Left ventricle myocardium inferior (tissue), 1 donor: ENCODE measurements at regions not wholly inside any gene's neighbourhood (a gene's known extent, or its start where the extent isn't known, plus 50 kb on each side); places are given as distances from the start of the nearest gene placed in this dataset.

Experiments used
- DNase-seq: peaks from one replicate; pipeline ENCODE4 v3.0.0-alpha.2; 2020
- H3K27ac ChIP-seq: fragments of 200-600 bp; replicated peaks from 2 replicates; pipeline ENCODE4 v1.8.0; 2021
- H3K27me3 ChIP-seq: fragments of 200-600 bp; 2 replicates; pipeline ENCODE4 v1.8.0; 2021; ENCODE audit warnings: low read depth
- H3K36me3 ChIP-seq: fragments of 200-600 bp; 2 replicates; pipeline ENCODE4 v1.8.0; 2021
- H3K4me1 ChIP-seq: fragments of 200-600 bp; 2 replicates; pipeline ENCODE4 v1.8.0; 2021
- H3K4me3 ChIP-seq: fragments of 200-600 bp; 2 replicates; pipeline ENCODE4 v1.8.0; 2021; ENCODE audit warnings: mild to moderate bottlenecking, moderate library complexity
- H3K9me3 ChIP-seq: fragments of 200-600 bp; replicated peaks from 2 replicates; pipeline ENCODE4 v1.8.0; 2021
- CTCF ChIP-seq: fragments of 200-600 bp; IDR thresholded peaks from 2 replicates; pipeline ENCODE4 v1.8.0; 2021; ENCODE audit warnings: antibody characterized with exemption, mild to moderate bottlenecking, borderline replicate concordance
- intact Hi-C: fragments of 100-400 bp; cut with micrococcal nuclease; formaldehyde crosslinking; loops from one replicate; pipeline ENCODE4 v1.11.0; 2022
- donor health status: DM: no; HTN: yes; CAD: no; lungs with severe emphysema.

GRCh38 chr11:106228996-106229395, 151.5 kb downstream of the AASDHPPT start:
- no peak for DNase-seq
- no peak for TF ChIP-seq CTCF
- Histone ChIP-seq H3K4me3 (no peak overlapping the region), H3K36me3 (no peaks in the 10 kb centered on the region), H3K27ac (no peak overlapping the region), H3K4me1 (no peaks in the 10 kb centered on the region), H3K27me3 (no peaks in the 10 kb centered on the region), H3K9me3 (peaks cover 31% of the 10 kb centered on the region)
- intact Hi-C loops: no loop called here

GRCh38 chr11:106231591-106231990, 154.1 kb downstream of the AASDHPPT start:
- TF ChIP-seq CTCF: peak; percentile 20
- no peak for DNase-seq
- intact Hi-C loops: no loop called here
- no peaks in the 10 kb centered on the region for H3K4me1 ChIP-seq
- H3K9me3 ChIP-seq: peaks cover 22% of the 10 kb centered on the region
- no peaks in the 10 kb centered on the region for H3K27me3 ChIP-seq
- H3K4me3 ChIP-seq: no peak overlapping the region
- H3K27ac ChIP-seq: no peak overlapping the region
- H3K36me3 ChIP-seq: no peaks in the 10 kb centered on the region

DNA sequence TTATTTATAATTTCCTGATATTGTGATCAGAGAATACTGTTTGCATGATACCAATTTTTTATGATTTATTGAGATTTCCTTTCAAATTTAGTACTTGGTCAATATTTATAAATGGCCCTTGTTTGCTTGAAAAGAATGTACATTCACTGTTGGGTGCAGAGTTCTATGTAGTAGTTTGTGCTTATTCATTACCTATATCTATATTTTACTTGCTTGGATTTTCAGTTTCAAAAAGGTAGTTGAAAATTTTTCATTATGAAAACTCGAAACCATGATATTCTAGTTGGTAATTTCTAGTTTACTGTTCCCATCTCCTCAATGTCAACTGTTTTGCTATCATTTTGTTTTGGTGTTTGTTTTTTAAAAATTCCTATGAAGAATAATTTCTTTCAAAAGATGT, 155.7 kb downstream of the AASDHPPT start:
- H3K4me1 ChIP-seq: no peaks in the 10 kb centered on the region
- H3K36me3 ChIP-seq: no peaks in the 10 kb centered on the region
- DNase-seq: no peak
- TF ChIP-seq CTCF: no peak
- peaks cover 22% of the 10 kb centered on the region for H3K9me3 ChIP-seq
- no peak overlapping the region for H3K4me3 ChIP-seq
- no peaks in the 10 kb centered on the region for H3K27me3 ChIP-seq
- intact Hi-C loops: no loop called here
- H3K27ac ChIP-seq: no peak overlapping the region

GRCh38 chr11:106234794-106235193, 157.3 kb downstream of the AASDHPPT start:
- no peak overlapping the region for H3K27ac ChIP-seq
- no peaks in the 10 kb centered on the region for H3K4me1 ChIP-seq
- peaks cover 15% of the 10 kb centered on the region for H3K9me3 ChIP-seq
- no peaks in the 10 kb centered on the region for H3K27me3 ChIP-seq
- H3K4me3 ChIP-seq: no peak overlapping the region
- no peak for TF ChIP-seq CTCF
- intact Hi-C loops: no loop called here
- no peaks in the 10 kb centered on the region for H3K36me3 ChIP-seq
- DNase-seq: no peak

GRCh38 chr11:106236295-106236694, 158.8 kb downstream of the AASDHPPT start:
- TF ChIP-seq CTCF: no peak
- H3K4me3 ChIP-seq: no peak overlapping the region
- no peak for DNase-seq
- H3K9me3 ChIP-seq: no peaks in the 10 kb centered on the region
- H3K27ac ChIP-seq: no peak overlapping the region
- intact Hi-C loops: no loop called here
- H3K27me3 ChIP-seq: no peaks in the 10 kb centered on the region
- no peaks in the 10 kb centered on the region for H3K4me1 ChIP-seq
- no peaks in the 10 kb centered on the region for H3K36me3 ChIP-seq
